HG02759 (cell line): ENCODE measurements at regions not wholly inside any gene's neighbourhood (a gene's known extent, or its start where the extent isn't known, plus 50 kb on each side); places are given as distances from the start of the nearest gene placed in this dataset.

Experiments
- ATAC-seq: cut with Tn5 transposase; IDR thresholded peaks from one replicate; pipeline ENCODE4 v1.9.1; 2021; ENCODE audit warnings: mild to moderate bottlenecking, moderate library complexity; ENCODE audit not compliant: unreplicated experiment

GRCh38 chr15:70430069-70430468, 332.4 kb upstream of the TLE3 start:
- no peak for ATAC-seq

GRCh38 chr15:70429056-70429722, 331.5 kb upstream of the TLE3 start:
- no peak for ATAC-seq

- no peak for ATAC-seq
Observed at GRCh38 chr15:70428211-70428822, 330.6 kb upstream of the TLE3 start.

GRCh38 chr15:70427167-70428120, 329.7 kb upstream of the TLE3 start:
- no peak for ATAC-seq

- ATAC-seq = no peak
Observed at GRCh38 chr15:70426096-70426821, 328.5 kb upstream of the TLE3 start.

DNA sequence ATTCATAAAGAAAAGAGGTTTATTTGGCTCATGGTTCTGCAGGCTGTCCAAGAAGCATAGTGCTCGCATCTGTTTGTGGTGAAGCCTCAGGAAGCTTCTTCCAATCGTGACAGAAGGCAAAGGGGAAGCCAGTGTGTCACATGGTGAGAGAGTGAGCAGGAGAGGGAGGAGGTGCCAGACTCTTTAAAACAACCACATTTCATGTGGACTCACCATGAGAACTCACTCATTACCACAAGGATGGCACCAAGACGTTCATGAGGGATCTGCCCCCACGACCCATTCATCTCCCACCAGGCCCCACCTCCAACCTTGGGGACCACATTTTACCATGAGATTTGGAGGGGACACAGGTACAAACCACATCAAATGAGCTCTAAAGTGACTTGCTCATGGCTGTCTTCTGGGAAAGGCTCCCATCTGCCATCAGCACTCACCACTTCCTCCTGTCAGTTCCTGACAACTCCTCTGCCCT, 327.3 kb upstream of the TLE3 start:
- ATAC-seq = no peak

GRCh38 chr15:70423267-70423666, 325.6 kb upstream of the TLE3 start:
- no peak for ATAC-seq

DNA sequence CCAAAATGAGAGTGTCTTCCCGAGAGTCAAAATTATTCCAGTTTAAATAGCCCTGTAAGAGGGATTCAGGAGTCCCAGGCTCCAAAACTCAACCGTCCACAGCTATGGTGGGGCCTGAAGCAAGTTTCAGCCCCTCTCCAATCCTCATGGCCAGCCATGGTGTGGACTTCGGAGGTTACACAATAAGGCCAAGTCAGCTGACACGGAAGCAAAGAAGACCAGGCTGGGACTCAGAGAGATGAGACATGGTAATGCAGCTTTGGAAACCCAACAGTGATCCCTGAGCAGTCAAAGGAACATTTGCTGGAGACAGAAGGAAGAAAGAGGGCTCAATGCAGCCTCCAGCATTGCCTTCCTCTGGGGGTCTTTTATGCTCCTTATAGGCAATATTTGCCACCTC, 324.6 kb upstream of the TLE3 start:
- no peak for ATAC-seq

DNA sequence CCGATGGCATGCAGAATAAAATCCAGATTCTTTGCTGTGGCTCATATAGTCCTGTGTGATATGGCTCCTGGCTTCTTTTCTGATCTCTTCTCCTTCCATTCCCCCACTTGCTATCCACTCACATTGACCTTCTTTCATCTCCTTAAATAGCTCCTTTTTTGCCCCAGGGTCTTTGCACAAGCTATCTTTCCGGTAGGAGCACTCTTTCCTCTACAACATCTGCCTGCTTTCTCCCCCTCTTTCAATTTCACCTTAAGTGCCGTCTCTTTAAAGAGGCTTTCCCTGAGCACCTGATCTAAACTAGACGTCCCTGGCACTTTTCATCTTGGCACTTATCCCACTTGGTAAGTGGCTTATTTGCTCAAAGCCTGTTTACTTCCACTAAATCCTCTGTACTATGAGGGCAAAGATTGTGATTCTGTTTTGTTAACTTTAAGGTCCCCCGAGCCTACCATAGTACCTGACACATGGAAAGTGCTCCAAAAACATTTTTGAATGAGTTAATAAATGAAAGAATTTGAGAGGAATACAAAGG, 323.3 kb upstream of the TLE3 start:
- ATAC-seq = no peak

DNA sequence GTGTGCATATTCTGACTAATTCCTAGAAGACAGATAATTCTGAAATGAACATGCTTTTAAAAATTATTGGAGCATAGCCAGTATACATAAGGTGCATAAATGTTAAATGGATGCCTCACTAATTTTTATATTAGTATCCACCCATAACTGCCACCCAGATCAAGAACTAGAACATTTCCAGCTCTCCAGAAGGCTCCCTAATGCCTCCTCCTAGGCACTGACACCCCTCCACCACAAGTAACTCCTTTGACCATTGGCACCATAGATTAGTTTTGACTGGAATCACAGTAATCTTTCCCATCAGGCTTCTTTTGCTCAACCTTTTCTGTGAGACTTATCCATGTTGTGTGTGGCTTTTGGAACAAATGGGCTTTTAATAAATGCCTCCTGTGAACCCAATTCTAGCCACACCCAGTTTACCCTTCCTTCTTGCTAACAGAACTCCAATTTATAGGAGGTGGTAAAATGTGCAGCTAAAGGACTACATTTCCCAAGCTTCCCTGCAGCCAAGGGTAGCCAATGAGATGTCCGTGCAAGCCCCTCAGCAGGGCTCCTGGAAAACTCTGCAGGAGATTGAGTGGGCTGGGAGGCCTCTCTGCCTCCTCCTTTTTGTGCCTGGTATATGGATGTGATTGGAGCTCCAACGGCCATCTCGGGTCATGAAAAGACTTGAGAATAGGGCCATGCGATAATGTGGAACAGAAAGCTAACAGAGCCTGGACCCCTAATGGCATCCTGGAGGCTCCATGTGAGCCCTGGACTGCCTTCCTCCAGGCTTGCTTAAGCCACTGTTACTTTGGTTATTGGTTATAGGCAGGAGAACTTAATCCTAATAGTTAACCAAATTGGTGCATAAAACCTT, 322.6 kb upstream of the TLE3 start:
- ATAC-seq = no peak

DNA sequence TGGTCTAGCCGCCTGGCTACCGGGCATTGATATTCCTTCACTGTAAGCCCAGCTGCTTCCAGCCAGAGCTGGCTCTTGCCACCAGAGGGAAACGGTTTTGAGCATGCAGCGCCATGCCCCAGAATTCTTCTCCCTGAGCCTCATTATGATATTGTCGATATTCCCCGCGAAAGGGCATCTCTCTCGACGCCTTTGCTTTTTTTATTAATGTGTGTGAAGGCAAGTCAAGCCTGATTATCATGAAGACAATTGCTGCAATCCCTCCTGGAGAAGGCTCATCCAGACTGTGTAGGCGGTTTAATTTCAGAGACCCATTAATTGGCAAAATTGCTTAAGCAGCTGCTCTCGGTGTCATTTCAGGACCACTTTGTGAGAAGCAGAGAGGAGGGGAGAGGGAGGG, 321.2 kb upstream of the TLE3 start:
- no peak for ATAC-seq

DNA sequence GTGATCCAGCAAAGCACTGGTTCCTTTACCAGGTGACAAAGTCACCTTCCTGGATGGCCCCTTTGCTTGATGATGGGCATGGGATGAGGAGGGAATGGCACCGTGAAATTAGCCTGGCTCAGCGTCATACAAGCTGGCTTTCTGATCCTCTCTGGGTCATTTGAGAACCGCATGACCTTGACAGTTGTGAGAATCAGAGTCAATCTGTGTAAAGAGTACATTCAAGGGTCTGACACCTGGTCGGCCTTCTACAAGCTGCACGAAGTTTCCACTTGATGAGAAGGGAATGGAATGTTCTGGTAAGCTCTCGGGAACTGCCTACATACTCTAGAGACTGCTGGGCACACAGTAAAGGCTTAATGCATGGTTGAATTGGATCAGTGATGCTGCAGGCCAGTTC, 319.8 kb upstream of the TLE3 start:
- no peak for ATAC-seq

GRCh38 chr15:70416829-70417228, 319.1 kb upstream of the TLE3 start:
- ATAC-seq = no peak

GRCh38 chr15:70415398-70415797, 317.7 kb upstream of the TLE3 start:
- no peak for ATAC-seq

DNA sequence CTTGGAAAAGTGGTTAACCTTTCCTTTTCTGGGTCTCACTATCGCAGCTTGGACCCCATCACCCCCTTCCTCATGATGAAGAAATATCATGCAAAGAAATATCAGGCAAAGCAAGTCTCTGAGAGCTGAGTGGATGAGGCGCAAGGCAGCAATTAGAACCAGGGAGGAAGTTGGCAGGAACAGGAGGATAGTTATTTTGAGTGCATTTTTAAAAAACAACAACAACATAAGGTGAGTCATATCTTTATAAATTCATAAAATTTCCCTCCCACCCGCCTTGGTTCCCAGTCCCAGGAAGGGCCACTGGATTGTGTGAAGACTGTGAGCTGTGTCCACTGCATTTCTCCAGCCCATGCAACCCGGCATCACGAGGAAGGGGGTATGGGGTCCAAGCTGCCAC, 316.9 kb upstream of the TLE3 start:
- ATAC-seq = no peak

GRCh38 chr15:70412794-70413193, 315.1 kb upstream of the TLE3 start:
- no peak for ATAC-seq

GRCh38 chr15:70411143-70411863, 313.6 kb upstream of the TLE3 start:
- ATAC-seq = no peak

- no peak for ATAC-seq
Observed at GRCh38 chr15:70410371-70410985, 312.8 kb upstream of the TLE3 start.

DNA sequence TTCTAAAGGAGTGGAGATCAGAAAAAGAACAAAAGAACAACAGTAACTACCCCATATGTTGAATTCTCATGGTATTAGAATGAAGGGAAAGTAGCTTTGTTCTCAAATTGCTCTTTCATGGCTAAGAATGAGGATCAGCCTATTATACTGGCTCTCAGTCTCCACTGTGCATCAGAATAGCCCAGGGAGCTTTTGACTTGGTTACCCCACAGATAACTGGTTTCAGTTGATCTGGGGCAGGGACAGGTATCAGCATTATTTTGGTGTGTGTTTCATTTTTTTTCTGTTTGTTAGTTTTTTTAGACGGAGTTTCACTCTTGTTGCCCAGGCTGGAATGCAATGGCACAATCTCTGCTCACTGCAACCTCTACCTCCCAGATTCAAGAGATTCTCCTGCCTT, 311.7 kb upstream of the TLE3 start:
- ATAC-seq = no peak
